Fibroblast of upper back skin (primary cell): ENCODE measurements at regions not wholly inside any gene's neighbourhood (a gene's known extent, or its start where the extent isn't known, plus 50 kb on each side); places are given as distances from the start of the nearest gene placed in this dataset.
"Not testable (repeated sequence)": the region's sequence is repeated elsewhere in the genome, so short reads cannot be mapped to it uniquely, and the experiment has no call there.

Source experiments
- DNase-seq: peaks from one replicate; pipeline ENCODE4 v3.0.0-alpha.2; 2013

DNA sequence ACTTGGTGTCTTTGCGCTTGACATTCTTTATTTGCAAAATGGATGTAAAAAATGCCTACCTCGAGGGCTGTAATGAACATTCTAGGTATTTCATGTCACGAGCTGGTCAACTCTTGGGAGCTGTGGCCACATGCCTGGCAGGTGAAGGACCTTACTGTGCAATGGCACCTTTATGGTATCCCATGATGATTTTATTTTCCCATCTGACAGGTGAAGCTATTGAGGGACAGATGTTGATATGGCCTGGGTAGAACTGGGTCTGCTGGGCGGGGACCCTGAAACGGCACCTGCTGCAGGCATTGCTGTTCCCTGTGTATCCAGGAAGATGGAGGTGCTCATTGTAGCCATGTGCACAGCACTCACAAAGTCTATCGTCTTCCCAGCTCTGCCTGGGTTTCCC lies 332.2 kb downstream of the TEX29 start:
- no peak for DNase-seq

DNA sequence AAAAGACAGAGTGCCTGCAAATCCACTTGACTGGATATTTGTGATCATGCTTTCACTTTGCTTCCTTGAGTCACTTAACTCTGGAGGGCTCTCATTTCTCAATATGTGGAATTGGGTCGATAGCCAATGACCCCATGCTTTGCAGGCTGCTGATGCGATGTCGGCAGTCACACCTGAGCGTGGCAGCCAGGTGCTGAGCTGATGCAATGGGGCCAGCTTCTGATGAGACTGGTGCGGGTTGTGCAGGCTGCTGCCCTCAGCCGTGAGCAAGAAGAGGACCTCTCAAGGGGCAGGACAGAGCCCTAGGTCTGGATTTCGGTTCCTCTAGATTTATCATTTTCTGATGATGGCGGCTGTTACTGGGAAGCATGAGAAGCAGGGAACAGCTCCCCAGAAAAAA lies 334.1 kb downstream of the TEX29 start:
- DNase-seq = no peak

DNA sequence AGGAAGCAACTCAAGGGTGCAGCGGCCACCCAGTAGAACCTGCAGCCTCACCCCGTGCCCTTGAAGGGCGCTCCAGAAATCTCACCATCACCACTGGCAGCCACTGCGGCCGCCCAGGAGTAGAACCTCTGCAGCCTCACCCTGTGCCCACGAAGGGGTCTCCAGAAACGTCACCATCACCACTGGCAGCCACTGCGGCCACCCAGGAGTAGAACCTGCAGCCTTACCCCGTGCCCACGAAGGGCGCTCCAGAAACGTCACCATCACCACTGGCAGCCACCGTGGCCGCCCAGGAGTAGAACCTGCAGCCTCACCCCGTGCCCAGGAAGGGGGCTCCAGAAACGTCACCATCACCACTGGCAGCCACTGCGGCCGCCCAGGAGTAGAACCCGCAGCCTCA lies 336.0 kb downstream of the TEX29 start:
- DNase-seq = no peak

DNA sequence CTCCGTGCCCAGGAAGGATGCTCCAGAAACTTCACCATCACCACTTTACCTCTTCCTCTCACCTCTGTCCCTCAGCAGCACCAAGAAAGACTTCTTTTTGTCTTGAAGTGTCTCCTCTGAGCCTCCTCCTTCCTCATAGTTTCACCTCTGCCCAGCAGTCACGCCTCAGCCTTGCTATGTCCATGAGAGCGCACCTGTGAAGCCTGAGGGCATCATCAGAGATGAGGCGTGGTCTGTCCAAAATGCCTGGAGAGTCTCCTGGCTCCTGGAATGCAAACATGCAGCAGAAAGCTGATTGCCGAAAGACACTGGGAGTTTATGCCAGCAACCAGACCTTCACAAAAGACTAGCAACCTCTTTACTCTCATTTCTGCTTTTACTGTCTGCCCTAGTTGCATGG lies 336.6 kb downstream of the TEX29 start:
- no peak for DNase-seq

DNA sequence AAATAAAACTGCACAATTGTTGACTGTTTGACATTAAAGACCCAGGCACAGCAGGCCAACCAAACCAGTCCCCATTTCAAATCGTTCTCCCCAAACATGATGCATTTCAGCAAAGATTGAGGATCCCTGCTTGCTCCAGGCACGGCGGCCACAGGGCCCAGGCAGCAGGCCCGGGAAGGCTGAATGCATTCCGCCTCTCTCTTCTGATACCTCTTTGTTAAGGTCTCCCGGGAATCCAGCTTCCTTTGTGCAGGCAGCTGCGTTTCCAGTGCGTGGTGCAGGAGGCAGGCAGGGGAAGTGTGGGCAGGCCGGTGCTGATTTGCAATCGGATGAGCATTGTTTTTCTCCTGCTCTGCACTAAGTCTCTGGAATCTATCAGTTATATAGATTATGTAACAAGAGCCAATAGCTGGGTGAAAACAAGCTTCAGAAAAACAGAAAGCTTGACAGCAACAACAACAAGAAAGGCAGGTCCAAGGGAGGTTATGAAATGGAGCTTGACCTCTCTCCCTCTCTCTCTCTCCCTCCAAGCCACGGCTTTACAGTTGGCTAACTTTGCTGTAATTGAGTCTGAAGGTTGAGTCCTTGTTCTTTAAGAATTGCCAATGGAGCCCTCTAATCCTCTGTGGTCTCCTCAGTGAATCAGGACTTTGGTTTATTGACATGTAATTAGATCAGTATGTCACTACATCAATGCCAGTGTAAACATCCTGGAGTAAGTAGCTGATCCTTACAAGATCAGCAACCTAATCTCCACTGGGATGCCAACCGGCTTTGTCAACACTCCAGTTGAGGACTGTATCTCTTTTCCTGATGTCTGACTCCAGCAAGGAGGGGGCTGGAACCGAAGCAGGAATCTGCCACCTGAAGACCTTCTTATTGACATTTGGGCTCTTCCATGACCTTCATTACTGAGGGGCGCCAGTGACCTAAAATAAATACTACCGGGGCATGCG lies 338.0 kb downstream of the TEX29 start:
- DNase-seq = no peak

DNA sequence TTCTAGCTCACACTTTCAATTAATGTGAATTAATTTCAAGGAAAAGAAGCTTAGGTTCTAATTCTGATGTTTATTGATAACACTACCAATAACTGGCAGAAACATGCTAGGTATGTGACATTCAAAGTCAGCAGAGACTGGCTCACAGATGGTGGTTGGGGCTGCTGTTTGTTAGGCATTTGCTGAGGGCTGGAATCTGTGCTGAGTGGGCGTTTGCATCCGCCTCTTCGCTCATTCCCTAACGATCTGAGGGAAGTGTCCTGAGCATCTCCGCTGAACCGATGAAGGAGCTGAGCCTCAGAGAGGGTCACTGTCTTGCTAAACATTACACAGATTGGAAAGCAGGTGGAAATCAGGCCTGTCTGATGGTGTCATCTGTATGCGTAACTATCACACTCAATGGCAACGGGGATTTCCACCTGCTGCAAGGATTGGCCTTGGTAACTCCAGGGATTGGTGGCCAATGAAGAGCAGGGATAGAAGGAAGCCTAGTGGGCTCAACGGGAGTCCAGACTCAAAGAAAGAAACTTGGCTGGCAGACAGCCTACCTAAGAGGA lies 338.9 kb downstream of the TEX29 start:
- no peak for DNase-seq

DNA sequence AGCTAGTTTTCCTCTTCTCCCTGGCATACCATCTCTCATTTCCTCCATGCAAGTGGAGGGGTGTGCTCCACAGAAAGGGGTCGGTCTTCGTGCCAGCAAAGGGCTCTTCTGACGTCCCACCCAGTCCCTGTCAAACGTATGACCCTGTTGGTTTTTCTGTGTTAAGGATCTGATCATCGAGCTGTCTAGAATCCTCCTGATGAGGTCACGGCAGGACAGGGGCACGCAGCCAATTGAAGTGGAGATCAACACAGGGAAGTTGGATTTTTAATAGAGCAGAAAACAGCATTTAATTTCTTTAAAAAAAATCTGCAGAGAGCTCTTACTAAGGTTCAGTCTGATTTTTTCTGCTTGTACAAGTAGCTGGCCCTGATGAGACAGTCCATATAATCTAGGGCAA lies 339.4 kb downstream of the TEX29 start:
- no peak for DNase-seq

DNA sequence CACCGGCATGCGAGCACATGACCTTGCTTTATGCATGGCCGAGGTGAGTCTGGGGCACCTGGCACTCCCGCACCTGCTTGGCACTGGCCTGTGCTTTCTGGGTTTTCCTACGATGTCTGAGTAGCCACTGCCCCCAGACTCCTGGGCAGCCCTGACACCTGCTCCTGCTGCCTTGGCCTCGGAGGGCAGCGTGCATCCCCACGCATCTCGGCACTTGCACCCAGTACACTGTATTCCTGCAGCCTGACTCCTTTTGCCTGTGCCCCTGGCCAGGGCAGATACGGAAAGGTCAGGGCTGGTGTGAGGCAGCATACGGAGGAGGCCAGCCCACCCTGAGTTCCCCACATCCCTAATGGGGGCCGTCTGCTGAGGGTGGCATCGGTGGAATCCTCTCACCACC lies 340.6 kb downstream of the TEX29 start:
- no peak for DNase-seq

DNA sequence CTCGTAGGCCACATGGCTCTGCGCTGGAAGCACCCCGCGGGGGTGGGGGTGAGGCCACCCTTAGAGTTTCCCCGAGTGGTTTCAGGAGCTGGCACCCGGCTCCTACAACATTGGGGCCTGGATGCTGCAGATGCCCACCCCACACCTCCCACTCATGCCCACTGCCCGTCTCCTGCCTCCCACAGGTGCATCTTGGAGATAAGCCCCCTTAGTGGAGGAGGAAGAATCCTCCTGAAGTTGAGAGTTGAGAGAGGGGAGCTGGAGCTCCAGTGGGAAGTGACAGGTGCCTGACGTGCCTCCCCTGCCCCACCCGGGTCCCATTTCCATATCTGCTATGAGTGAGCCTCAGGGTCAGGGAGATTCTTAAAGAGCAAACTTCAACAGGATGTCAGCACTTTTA lies 341.3 kb downstream of the TEX29 start:
- DNase-seq = no peak

DNA sequence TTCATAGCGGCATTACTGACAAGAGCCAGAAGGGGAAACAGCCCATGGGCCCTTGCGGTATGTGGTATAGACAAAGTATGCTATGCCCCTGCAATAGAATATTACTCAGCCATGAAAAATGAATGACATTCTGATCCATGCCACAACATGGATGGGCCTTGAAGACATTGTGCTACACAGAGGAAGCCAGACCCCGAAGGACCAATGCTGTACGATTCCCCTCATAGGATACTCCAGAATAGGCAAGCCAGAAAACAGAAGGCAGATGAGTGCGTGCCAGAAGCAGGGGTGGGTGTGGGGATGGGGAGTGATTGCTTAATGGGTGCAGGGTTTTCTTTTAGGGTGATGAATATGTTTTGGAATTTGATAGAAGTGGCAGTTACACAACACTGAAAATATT lies 342.0 kb downstream of the TEX29 start:
- no peak for DNase-seq

DNA sequence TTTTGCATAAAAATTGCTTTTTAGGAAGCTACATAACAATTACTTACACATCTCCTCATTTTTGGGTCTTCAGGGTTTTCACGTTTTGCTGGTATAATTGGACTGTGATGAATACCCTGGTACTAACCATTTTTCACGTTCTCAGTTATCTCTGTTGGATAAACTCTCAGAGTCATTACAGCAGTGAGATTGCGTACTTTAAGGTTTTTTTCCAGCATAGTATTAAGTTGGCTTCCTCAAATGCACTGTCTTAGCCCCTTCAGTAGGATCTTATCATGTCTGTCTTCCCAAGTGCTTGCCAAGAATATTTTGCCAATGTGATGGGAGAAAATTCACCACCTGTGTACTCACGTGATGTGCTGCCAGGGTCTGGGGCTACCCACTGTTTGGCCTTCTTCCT lies 342.5 kb downstream of the TEX29 start:
- no peak for DNase-seq

DNA sequence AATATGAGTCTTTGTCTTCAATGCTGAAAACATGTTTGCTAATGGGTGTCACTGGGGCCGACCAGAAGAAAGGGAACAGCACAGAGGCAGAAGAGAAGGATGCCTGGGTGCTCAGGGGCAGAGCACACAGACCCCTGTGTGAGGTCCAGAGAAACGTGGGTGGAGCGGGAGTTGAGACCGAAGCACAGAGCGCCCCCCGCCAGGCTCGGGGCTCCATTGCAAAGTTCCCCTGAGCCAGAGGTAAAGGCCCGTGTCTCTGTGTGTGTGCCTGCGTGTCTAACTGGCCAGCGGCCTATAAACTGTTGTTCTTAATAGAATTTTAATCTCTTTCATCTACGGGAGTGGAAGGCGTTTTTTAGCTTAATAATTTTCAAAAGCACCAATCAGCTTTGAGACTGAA lies 343.1 kb downstream of the TEX29 start:
- DNase-seq = no peak

DNA sequence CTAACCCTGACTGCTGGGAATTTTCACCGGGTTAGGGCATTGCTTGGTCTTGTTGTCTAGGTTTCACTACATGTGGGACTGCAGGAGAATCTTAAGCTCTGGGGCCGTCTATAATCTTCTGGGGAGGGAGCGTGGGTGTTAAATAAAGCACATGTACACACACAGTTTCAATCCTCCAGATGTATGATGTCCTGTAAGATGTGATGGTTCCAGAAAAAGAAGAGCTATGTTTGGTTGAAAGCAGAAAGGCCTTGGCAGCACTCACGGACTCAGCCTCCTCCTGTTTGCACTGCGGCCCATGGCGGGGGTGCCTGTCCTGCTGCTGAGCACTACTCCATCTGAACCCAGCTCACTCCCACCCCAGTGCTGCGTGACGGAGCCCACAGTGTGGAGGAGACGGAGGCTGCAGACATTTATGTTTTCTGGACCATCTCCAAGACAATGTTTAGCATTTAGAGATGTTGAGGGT lies 343.5 kb downstream of the TEX29 start:
- no peak for DNase-seq

DNA sequence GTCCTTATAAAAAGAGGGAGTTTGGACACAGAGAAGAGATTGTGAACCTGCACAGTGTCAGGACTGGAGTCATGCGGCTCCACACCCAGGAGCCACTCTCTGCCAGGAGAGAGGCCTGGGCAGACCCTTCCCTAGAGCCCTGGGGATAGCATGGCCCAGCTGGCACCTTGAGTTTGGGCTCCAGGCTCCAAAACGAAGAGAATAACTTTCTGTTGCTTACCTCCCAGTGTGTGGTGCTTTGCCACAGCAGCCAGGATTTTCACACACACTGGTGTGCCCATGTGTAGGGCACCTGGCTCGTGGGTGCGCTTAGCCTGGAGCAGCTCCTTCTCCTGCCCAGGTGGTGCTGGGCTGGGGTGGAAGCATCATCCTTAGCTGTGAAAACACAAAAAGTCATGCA lies 344.3 kb downstream of the TEX29 start:
- no peak for DNase-seq

DNA sequence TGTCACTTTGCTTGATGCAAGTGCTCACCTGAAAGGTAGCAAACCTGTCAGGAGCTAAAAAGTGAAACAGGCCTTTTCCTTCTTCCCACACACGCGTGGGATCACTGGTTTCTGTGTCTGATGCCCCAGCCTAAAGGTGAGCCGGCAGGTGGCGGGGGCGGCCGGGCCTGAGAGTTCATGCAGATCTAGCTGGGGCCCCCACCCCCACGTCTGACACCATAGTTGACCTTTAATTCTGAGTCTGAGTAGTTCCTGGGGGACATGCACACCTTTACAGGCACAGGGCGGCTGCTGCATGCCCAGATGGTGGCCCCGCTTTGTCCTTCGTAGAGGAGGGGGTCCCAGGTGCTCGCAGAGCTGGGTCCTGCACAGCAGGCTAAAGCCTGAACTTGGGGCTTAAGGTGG lies 345.3 kb downstream of the TEX29 start:
- no peak for DNase-seq

DNA sequence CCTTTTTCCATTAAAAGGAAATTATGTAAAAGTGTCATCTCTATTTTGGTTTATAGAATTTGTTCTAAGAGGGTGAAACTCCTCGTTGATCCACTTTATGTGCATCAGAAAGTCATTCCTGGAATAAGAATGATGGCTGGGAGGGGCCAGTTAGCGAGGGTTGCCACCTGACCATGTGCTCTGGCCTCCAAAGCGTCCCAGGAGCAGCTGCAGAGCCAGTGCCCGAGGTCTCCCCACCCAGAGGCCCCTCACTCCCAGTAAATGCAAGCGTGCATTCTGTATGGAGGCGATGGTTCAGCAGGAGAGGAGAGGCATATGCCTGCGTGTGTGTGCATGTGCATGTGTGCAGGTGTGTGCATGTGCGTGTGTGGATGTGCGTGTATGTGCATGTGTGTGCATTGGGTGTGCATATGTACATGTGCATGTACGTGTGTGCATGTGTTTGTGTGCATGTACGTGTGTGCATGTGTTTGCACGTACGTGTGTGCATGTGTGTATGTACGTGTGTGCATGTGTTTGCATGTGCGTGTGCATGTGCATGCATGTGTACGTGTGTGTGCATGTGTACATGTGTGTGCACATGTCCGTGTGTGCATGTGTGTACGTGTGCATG lies 345.8 kb downstream of the TEX29 start:
- no peak for DNase-seq

DNA sequence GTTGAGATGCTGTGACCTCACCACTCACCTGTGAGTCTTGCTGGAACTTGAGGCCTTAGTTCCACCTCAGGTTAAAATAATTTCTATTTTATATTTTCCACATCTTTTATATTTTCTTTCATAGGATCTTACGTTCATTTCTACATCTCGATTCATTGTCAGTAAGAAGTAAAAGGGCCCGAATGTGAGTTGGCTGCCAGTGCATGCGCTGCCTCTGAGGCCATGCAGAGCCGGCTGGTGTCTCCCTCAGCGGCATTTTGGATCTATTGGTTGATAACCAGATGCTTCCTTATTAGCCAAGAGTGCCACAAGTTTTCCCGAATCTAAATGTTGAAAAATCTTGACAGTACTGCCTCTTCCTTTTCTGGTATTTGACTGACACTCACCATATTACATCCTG lies 347.3 kb downstream of the TEX29 start:
- DNase-seq = no peak

DNA sequence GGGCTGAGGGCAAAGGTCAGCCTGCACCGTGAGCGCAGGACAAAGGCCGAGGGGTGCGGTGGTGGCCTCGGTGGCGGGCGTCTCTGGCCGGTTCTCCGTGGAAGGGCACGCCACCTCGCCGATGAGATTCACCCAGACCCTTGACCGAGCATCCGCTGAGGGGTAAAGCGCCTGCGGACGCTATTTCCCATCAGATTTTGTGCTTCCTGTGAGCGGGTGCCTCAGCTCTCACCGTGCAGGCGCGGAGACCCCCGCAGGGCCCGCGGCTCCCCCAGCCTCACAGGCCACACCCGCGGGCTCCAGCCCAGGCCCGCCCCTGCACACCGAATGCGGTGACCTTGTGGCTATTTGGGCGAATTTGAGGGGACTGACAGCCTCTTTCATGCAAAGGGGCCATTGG lies 348.0 kb downstream of the TEX29 start:
- no peak for DNase-seq

DNA sequence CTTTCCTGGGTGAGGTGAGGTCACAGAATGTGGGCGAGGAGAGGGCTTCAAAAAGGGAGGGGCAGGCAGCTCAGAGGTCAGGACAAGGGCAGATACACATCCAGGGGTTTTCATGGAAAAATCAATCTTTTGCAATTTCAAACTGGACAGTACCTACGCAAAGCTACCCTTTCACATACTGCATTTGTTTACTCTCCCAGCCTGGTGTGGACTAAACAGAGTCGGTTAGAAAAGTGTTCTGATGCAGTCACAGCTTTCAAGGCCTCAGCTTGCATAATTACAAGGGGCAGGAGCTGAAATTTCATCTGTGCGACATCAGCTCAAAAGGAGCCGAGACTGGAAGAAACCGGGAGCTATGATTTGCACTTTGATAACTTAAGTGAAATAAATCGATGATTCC lies 351.8 kb downstream of the TEX29 start:
- DNase-seq = not testable (repeated sequence)

DNA sequence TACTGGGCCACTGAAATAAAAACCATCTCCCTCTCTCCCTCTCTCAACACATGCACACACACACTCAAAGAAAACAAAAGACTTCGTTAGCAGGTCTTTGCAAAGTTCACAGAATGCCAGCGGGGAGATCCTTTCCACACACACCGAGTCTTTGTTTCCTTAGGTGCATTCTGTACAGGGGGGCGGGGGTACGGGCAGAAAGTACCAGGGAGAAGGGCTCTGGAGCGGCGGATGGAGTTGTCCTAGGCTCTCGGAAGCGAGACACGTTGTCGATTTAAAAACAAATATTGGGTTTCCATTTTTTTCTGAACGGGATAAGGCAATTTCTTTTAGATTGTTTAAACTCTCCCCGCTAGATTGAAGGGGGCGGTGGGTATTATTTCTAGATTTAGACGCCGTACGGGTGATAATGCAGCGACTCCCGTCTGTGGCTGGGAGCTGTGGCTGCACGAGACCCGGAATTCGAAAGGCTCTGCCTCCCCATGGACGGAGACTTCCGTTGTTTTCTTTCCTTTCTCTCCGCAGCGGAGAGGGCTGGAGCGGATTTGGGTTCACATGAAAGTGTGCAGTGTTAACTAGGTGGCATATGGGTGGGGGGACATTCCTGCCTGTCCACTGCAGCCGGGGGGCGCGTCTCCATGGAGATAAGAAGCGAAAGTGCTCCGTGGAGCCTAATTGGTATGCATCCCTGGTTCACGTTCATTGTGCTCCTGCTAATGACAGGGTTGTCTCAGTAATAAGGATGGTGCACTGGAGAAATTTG lies 357.9 kb downstream of the TEX29 start:
- DNase-seq = not testable (repeated sequence)

DNA sequence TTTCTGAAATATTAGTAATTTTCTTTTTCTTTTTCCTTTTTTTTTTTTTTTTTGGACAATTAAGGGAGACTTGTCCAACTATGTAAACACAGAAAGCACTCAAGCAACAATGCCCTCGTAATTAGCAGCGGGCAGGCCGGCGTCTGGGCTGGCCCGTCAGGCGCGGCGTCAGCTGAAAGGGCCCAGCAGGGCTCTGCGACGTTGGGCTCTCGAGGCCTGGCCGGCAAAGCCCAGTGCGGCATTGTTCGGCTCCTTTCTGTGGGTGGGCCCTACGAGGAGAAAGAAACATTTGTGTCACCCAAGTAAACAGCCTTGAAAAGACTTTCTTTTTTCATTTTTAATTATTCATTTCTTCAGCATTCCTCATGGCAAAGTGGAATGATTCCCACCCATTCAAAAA lies 359.2 kb downstream of the TEX29 start:
- not testable (repeated sequence) for DNase-seq

DNA sequence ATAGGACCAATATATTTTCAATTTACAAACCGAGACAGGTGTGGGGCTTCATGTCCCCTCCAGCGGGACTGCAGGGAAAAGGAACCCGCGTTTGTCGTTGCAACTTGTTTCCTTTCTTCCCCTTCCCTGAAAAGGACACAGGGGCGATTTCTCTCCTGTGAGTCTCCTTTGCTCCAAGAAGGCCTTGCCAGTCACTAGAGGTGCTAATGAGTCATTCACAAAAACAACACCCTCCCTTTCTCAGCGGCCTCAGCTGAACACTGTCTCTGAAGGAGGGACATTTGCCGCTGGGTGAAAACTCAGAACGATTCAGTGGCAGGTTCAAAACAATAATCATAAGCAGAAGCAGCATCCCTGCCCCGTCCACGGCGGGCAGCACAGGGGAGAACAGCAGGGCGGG lies 359.7 kb downstream of the TEX29 start:
- not testable (repeated sequence) for DNase-seq

DNA sequence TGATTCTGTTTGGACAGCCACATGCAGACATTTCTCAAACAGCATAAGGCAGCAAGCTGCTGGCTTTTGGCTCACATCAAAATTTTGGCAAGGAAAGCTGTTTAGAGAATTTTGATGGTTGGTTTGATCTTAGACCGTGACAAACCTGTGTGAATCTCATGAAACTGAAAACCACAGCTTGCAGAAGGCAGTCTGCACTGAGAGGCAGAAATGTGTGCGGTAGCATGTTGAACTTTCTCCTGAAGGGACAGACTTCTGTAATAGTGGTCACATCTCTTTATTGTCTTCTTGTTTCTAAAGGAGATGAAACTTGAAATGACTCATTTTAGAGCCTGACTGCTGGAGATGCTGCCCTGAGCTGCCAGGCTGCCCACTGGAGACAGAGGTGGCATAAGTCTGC lies 371.6 kb downstream of the TEX29 start:
- DNase-seq = not testable (repeated sequence)
